Suprapubic skin (tissue), 4 donors: ENCODE measurements at regions not wholly inside any gene's neighbourhood (a gene's known extent, or its start where the extent isn't known, plus 50 kb on each side); places are given as distances from the start of the nearest gene placed in this dataset.

ENCODE experiments used
- POLR2A ChIP-seq, 2 donors: fragments of 450-650 bp; IDR thresholded peaks; one replicate each; pipeline ENCODE4 v1.6.1; 2017; ENCODE audit warnings: antibody characterized with exemption in 2 of 2, mild to moderate bottlenecking in 2 of 2, moderate library complexity in 2 of 2
- POLR2AphosphoS5 ChIP-seq, 3 donors: sonication (generic); formaldehyde crosslinking; IDR thresholded peaks; one replicate each; pipeline ENCODE4 v1.6.1; 2017; ENCODE audit warnings: antibody characterized with exemption in 3 of 3
- TF ChIP-seq, protein P1 (sequence below), 2 donors: fragments of 200-600 bp in 1 of 2; fragments of 450-650 bp in 1 of 2; sonication (generic) in 1 of 2; IDR thresholded peaks; one replicate each; pipeline ENCODE4 v1.5.1; 2016 to 2019; ENCODE audit warnings: antibody characterized with exemption in 2 of 2, mild to moderate bottlenecking in 1 of 2, moderate library complexity in 1 of 2

GRCh38 chr15:61668444-61668843 is 391.8 kb downstream of the VPS13C start:
- TF ChIP-seq POLR2A (IDR thresholded peaks at IDR 0.05) (no peak), POLR2AphosphoS5 (IDR thresholded peaks at IDR 0.05) (no peak)
- TF ChIP-seq, protein P1, sequence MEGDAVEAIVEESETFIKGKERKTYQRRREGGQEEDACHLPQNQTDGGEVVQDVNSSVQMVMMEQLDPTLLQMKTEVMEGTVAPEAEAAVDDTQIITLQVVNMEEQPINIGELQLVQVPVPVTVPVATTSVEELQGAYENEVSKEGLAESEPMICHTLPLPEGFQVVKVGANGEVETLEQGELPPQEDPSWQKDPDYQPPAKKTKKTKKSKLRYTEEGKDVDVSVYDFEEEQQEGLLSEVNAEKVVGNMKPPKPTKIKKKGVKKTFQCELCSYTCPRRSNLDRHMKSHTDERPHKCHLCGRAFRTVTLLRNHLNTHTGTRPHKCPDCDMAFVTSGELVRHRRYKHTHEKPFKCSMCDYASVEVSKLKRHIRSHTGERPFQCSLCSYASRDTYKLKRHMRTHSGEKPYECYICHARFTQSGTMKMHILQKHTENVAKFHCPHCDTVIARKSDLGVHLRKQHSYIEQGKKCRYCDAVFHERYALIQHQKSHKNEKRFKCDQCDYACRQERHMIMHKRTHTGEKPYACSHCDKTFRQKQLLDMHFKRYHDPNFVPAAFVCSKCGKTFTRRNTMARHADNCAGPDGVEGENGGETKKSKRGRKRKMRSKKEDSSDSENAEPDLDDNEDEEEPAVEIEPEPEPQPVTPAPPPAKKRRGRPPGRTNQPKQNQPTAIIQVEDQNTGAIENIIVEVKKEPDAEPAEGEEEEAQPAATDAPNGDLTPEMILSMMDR (IDR thresholded peaks at IDR 0.05): no peak
